HS-5 (cell line): ENCODE measurements at regions not wholly inside any gene's neighbourhood (a gene's known extent, or its start where the extent isn't known, plus 50 kb on each side); places are given as distances from the start of the nearest gene placed in this dataset.
A peak's percentile ranks its signal among the peaks of the same experiment; 100 is the strongest.

Experiments used
- DNase-seq: peaks from one replicate; pipeline ENCODE4 v3.0.0-alpha.2; 2012; ENCODE audit warnings: low read depth

GRCh38 chr12:89256060-89256459 is 96.2 kb downstream of the DUSP6 start:
- no peak for DNase-seq

GRCh38 chr12:89253488-89253887 is 98.8 kb downstream of the DUSP6 start:
- no peak for DNase-seq

- no peak for DNase-seq
Measured at GRCh38 chr12:89252284-89252683, 100.0 kb downstream of the DUSP6 start.

GRCh38 chr12:89251342-89252271 is 100.7 kb downstream of the DUSP6 start:
- no peak for DNase-seq

GRCh38 chr12:89250636-89251035 is 101.7 kb downstream of the DUSP6 start:
- no peak for DNase-seq

GRCh38 chr12:89250213-89250612 is 102.1 kb downstream of the DUSP6 start:
- DNase-seq = no peak

- DNase-seq = peak; percentile 34
Measured at GRCh38 chr12:89247967-89248366, 104.3 kb downstream of the DUSP6 start.

GRCh38 chr12:89247541-89247942 is 104.8 kb downstream of the DUSP6 start:
- DNase-seq = no peak

GRCh38 chr12:89245090-89245489 is 107.2 kb downstream of the DUSP6 start:
- DNase-seq = peak; percentile 60

GRCh38 chr12:89244536-89244935 is 107.8 kb downstream of the DUSP6 start:
- DNase-seq = no peak

GRCh38 chr12:89243771-89244170 is 108.5 kb downstream of the DUSP6 start:
- DNase-seq = no peak

- no peak for DNase-seq
Measured at GRCh38 chr12:89239534-89239933, 112.8 kb downstream of the DUSP6 start.

- DNase-seq = no peak
Measured at GRCh38 chr12:89238593-89238992, 113.7 kb downstream of the DUSP6 start.

GRCh38 chr12:89237763-89238162 is 114.5 kb downstream of the DUSP6 start:
- DNase-seq = no peak

- DNase-seq = no peak
Measured at GRCh38 chr12:89236748-89237383, 115.4 kb downstream of the DUSP6 start.

- DNase-seq = no peak
Measured at GRCh38 chr12:89236237-89236636, 116.1 kb downstream of the DUSP6 start.

- no peak for DNase-seq
Measured at GRCh38 chr12:89235189-89235993, 116.9 kb downstream of the DUSP6 start.

- no peak for DNase-seq
Measured at GRCh38 chr12:89234324-89235114, 117.8 kb downstream of the DUSP6 start.

- no peak for DNase-seq
Measured at GRCh38 chr12:89231686-89232085, 120.6 kb downstream of the DUSP6 start.

GRCh38 chr12:89230376-89231315 is 121.7 kb downstream of the DUSP6 start:
- no peak for DNase-seq

GRCh38 chr12:89228491-89228890 is 123.8 kb downstream of the DUSP6 start:
- no peak for DNase-seq
